Muscle layer of colon (tissue), 2 donors: ENCODE measurements at regions not wholly inside any gene's neighbourhood (a gene's known extent, or its start where the extent isn't known, plus 50 kb on each side); places are given as distances from the start of the nearest gene placed in this dataset.

ENCODE experiments used
- H3K27ac ChIP-seq: one replicate; pipeline ENCODE4 v1.7.0; 2013; ENCODE audit warnings: low read depth, mild to moderate bottlenecking, low read length, moderate library complexity
- H3K27me3 ChIP-seq, 2 donors: one replicate each; pipeline ENCODE4 v1.7.0; 2013; ENCODE audit warnings: low read length in 2 of 2, mild to moderate bottlenecking in 2 of 2; ENCODE audit not compliant: insufficient read depth in 2 of 2, control insufficient read depth in 1 of 2
- H3K36me3 ChIP-seq: one replicate; pipeline ENCODE4 v1.7.0; 2013; ENCODE audit warnings: mild to moderate bottlenecking, low read length; ENCODE audit not compliant: insufficient read depth
- H3K4me1 ChIP-seq: one replicate; pipeline ENCODE4 v1.7.0; 2013; ENCODE audit warnings: mild to moderate bottlenecking, low read length; ENCODE audit not compliant: insufficient read depth
- H3K4me3 ChIP-seq, 2 donors: one replicate each; pipeline ENCODE4 v1.7.0; 2013; ENCODE audit warnings: low read length in 2 of 2, low read depth in 1 of 2, mild to moderate bottlenecking in 1 of 2, moderate library complexity in 1 of 2
- H3K9ac ChIP-seq: one replicate; pipeline ENCODE4 v1.7.0; 2013; ENCODE audit warnings: low read length
- H3K9me3 ChIP-seq: one replicate; pipeline ENCODE4 v1.7.0; 2013; ENCODE audit warnings: mild to moderate bottlenecking, low read length
- donor health status: abdominal sarcoma.
- donor health status: Adenocarcinoma of cecum.

DNA sequence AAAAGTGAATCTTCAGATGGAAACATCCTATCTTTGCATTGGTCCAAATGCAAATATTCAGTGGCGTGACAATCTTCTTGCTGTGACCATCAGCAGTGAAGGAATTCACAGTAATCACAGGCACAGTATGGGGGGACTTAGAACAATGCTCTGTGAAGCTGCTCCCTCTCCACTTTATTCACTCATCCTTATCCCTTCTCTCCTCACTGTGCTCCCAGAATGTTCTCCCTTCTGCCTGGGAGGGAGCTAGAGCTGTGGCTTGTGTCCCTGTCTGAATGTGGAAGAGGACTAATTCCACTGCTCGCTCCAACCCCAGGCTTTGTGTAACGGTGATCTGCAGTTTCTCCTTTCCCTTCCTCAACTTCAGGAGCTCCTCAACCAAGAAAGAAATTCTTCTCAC, 243.7 kb downstream of the ALDH8A1 start:
- H3K27me3 ChIP-seq = no peaks in the 10 kb centered on the region
- no peak overlapping the region for H3K4me3 ChIP-seq
- H3K27ac ChIP-seq = no peak overlapping the region
- no peaks in the 10 kb centered on the region for H3K4me1 ChIP-seq
- no peak overlapping the region for H3K9ac ChIP-seq
- no peaks in the 10 kb centered on the region for H3K36me3 ChIP-seq
- no peaks in the 10 kb centered on the region for H3K9me3 ChIP-seq

DNA sequence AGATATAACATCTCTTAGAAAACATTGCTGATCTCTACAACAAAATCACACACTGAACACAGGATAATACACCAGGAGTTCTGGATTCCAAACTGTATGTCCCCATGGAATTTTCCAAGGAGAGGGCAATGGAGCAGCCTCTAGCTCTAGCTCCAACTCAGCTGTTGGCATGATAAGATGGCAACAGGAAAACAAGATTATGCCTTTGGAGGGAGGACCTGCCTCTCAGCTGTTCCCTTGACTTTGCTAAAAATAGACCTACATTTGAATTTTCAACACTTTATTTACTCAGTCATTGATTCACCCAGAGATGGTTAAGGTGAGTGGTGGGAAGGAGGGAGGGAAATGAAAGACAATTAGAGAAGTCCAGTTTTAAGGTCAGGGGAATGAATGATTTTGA, 246.7 kb downstream of the ALDH8A1 start:
- Histone ChIP-seq H3K36me3 (no peaks in the 10 kb centered on the region), H3K9me3 (no peaks in the 10 kb centered on the region), H3K27ac (no peak overlapping the region), H3K4me1 (no peaks in the 10 kb centered on the region), H3K27me3 (no peaks in the 10 kb centered on the region), H3K4me3 (no peak overlapping the region), H3K9ac (no peak overlapping the region)

DNA sequence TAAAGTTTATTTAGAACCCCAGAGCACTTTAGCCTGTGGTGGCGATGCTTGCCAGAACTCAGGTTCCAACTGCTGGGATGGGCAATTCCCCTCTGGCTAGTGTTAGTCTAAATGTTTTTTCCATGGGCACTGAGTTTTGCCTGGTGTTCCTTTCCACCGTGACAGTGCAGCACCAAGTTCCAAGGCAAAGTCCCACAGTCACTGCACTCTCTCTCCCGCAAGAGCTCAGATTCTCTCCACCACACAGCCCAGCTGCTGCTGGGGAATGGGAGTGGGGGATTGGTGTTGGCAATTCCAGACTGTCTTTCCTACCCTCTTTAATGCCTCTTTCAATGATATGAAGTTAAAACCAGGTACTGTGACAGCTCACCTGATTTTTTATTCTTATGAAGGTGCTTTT, 247.6 kb downstream of the ALDH8A1 start:
- H3K9me3 ChIP-seq = no peaks in the 10 kb centered on the region
- H3K4me3 ChIP-seq = no peak overlapping the region
- no peak overlapping the region for H3K27ac ChIP-seq
- no peaks in the 10 kb centered on the region for H3K27me3 ChIP-seq
- no peak overlapping the region for H3K9ac ChIP-seq
- H3K36me3 ChIP-seq = no peaks in the 10 kb centered on the region
- H3K4me1 ChIP-seq = no peaks in the 10 kb centered on the region

DNA sequence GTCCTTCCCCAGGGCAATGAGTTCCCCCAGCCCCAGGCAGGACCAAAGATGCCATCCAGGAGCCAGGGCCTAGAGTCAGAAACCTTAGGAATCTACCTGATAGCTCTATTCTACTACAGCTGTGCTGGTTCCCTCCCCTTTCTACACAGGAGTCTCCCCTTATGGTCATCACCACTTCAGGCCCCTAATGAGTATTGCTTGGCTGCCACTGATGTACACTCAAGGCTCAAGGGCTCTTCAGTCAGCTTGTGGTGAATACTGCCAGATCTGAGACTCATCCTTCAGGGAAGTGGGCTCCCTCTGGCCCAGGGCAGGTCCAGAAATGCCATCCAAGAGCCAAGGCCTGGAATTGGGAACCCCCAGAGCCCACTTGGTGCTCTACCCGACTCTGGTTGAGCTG, 248.6 kb downstream of the ALDH8A1 start:
- no peaks in the 10 kb centered on the region for H3K4me1 ChIP-seq
- no peak overlapping the region for H3K9ac ChIP-seq
- H3K36me3 ChIP-seq = no peaks in the 10 kb centered on the region
- no peak overlapping the region for H3K27ac ChIP-seq
- no peak overlapping the region for H3K4me3 ChIP-seq
- H3K9me3 ChIP-seq = no peaks in the 10 kb centered on the region
- H3K27me3 ChIP-seq = no peaks in the 10 kb centered on the region

DNA sequence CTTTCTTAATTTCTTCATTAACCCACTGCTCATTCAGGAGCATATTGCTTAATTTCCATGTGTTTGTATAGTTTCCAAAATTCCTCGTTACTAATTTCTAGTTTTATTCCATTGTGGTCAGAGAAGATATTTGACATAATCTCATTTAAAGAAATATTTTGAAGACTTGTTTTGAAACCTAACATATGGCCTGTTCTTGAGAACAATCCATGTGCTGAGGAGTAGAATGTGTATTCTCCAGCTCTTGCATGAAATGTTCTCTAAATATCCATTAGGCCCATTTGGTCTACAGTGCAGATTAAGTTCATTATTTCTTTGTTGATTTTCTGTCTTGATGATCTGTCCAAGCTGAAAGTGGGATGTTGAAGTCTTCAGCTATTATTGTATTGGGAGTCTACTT, 251.7 kb downstream of the ALDH8A1 start:
- Histone ChIP-seq H3K9ac (no peak overlapping the region), H3K27ac (no peak overlapping the region), H3K9me3 (no peaks in the 10 kb centered on the region), H3K27me3 (no peaks in the 10 kb centered on the region), H3K4me1 (no peaks in the 10 kb centered on the region), H3K36me3 (no peaks in the 10 kb centered on the region), H3K4me3 (no peak overlapping the region)

DNA sequence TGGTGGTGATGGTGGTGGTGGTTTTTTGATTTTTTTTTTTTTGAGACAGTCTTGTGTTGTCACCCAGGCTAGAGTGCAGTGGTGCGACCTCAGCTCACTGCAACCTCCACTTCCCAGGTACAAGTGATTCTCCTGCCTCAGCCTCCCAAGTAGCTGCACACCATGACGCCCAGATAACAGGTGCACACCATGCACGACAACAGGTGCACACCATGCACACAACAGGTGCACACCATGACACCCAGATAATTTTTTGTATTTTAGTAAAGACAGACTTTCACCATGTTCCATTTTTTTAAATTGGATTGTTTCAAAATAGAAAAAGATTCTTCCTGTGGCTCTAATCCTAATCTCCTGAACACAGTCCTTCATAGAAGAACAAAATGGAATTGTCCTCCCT, 257.9 kb downstream of the ALDH8A1 start:
- H3K4me1 ChIP-seq = no peaks in the 10 kb centered on the region
- H3K36me3 ChIP-seq = no peaks in the 10 kb centered on the region
- no peak overlapping the region for H3K27ac ChIP-seq
- no peak overlapping the region for H3K4me3 ChIP-seq
- H3K9me3 ChIP-seq = no peaks in the 10 kb centered on the region
- H3K9ac ChIP-seq = no peak overlapping the region
- H3K27me3 ChIP-seq = no peaks in the 10 kb centered on the region

DNA sequence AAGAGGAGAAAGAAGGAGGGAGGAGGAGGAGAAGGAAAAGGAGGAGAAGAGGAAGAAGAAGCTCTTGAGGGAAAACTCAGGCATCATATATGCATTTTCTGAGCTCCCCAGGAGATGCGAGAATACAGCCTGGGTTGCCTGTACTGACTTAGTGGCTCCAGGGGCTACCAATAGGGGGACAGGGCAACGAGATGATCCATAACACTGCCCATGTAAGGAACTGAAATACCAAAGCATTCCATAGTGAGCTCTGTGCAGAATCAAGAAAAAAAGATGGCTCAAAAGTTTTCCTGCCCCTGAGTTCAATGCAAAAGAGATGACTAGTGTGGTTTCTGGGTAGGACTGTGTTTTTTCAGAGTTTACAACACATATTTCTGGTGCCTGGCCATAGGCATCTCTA, 258.7 kb downstream of the ALDH8A1 start:
- Histone ChIP-seq H3K27me3 (no peaks in the 10 kb centered on the region), H3K36me3 (no peaks in the 10 kb centered on the region), H3K27ac (no peak overlapping the region), H3K4me1 (no peaks in the 10 kb centered on the region), H3K9ac (no peak overlapping the region), H3K4me3 (no peak overlapping the region), H3K9me3 (no peaks in the 10 kb centered on the region)

DNA sequence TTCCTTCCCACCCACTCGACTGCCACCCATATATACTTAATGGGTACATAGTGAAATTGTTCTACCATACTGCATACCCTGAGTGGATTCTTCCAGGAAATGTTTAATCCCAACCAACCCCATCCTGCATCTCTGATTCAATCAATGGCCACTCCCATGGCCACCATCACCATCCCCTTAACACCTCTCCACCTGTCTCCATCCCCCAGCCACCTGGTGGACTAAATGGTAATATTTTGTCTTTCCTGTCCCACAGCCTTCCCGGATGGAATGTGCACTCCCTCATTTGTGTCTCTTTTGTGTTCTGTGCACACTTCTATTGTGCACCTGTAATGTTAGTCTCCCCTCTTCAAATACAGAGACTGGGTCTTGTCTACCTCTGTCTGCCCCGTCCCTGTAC, 259.9 kb downstream of the ALDH8A1 start:
- Histone ChIP-seq H3K9ac (no peak overlapping the region), H3K36me3 (no peaks in the 10 kb centered on the region), H3K4me3 (no peak overlapping the region), H3K9me3 (no peaks in the 10 kb centered on the region), H3K27me3 (no peaks in the 10 kb centered on the region), H3K27ac (no peak overlapping the region), H3K4me1 (no peaks in the 10 kb centered on the region)

DNA sequence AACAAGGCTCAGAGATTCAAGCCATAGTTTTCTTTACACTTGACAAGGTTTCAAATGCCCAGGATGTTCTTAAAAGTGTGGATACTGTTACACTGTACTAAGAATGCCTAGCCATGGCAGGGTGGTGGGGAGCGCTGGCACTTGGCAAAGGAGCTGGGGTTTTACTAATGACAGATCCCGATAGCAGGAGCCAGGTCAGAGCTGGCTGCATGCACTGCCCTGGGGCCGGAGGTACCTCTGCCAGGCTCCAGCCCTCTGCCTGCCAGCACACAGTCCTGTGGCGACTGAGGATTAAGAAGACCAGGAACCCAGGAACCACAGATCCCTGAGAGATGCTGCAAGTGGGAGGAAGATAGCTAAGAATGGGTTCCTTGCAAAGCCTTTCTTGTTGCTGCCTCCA, 260.3 kb downstream of the ALDH8A1 start:
- Histone ChIP-seq H3K27me3 (no peaks in the 10 kb centered on the region), H3K9me3 (no peaks in the 10 kb centered on the region), H3K4me3 (no peak overlapping the region), H3K9ac (no peak overlapping the region), H3K36me3 (no peaks in the 10 kb centered on the region), H3K4me1 (no peaks in the 10 kb centered on the region), H3K27ac (no peak overlapping the region)

DNA sequence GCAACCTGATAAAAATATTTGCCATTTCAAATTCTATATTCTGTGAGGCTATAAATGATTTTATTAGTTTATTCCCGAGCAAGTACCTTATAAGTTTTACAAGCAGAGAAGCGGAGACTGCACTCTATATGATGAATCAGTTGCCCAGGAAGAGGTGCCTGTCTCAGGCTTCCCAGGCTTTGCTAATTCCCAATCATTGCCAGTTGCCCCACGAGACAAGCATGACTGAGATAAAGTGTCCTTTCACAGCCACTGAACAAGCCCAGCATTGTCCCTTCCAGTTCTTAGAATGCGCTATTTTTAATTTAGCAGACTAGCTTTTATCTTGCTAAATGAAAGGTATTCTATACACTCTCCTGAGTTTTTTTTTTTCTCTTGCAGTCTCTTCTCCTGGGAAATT, 260.7 kb downstream of the ALDH8A1 start:
- H3K27me3 ChIP-seq = no peaks in the 10 kb centered on the region
- no peak overlapping the region for H3K4me3 ChIP-seq
- no peak overlapping the region for H3K9ac ChIP-seq
- no peaks in the 10 kb centered on the region for H3K36me3 ChIP-seq
- no peaks in the 10 kb centered on the region for H3K9me3 ChIP-seq
- no peaks in the 10 kb centered on the region for H3K4me1 ChIP-seq
- H3K27ac ChIP-seq = no peak overlapping the region

DNA sequence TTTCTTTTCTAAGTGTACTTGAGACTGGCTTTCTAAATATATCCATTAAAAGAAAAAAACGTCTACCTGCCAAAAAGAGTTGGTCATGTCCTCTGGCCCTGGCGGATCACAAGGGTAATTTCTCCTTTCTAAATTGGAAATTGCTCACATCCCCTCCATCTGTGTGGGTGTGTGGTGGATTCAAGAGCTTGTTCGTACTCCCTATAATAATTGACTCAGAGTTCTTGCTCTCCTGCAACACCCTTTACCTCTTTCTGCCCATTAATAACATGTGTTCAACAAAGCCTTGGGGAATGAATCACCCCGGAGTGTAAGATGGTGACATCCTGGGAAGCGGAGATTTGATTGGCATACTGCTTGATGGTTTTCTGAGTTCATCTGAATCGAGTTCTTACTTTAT, 263.8 kb downstream of the ALDH8A1 start:
- no peak overlapping the region for H3K27ac ChIP-seq

DNA sequence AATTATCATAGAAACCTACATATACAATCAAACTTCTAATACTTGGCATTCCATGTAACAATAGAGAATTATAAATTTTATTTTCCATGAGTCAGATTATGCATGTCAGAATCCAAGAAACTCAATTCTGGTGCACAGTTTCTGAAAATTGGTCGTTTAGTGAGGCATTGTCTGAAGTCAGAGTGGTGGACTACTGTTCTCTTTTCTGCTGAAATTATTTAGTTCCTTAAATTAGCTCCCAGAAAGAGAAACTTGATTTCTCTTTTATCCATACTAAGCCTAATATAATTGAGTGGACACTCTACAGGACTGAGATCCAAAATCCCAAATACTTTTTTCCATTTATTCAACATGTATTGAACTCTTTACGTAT, 265.5 kb downstream of the ALDH8A1 start:
- Histone ChIP-seq H3K27ac (no peak overlapping the region), H3K9ac (no peak overlapping the region), H3K4me3 (no peak overlapping the region), H3K4me1 (no peaks in the 10 kb centered on the region), H3K9me3 (no peaks in the 10 kb centered on the region), H3K36me3 (no peaks in the 10 kb centered on the region), H3K27me3 (no peaks in the 10 kb centered on the region)

More for the DNA sequence above, 263.8 kb downstream of the ALDH8A1 start:
- no peak overlapping the region for H3K9ac ChIP-seq
- no peaks in the 10 kb centered on the region for H3K4me1 ChIP-seq
- H3K9me3 ChIP-seq = no peaks in the 10 kb centered on the region
- no peaks in the 10 kb centered on the region for H3K27me3 ChIP-seq
- no peak overlapping the region for H3K4me3 ChIP-seq
- H3K36me3 ChIP-seq = no peaks in the 10 kb centered on the region
